Uterus (tissue), 3 donors: ENCODE measurements at regions not wholly inside any gene's neighbourhood (a gene's known extent, or its start where the extent isn't known, plus 50 kb on each side); places are given as distances from the start of the nearest gene placed in this dataset.

ENCODE experiments used
- DNase-seq, 2 donors: peaks; one replicate each; pipeline ENCODE4 v3.0.0-alpha.2; 2019 to 2020
- H3K27ac ChIP-seq, 2 donors: fragments of 200-600 bp; sonication (generic); 1 replicate in 1 of 2; 2 replicates in 1 of 2; pipeline ENCODE4 v1.5.1; 2016 to 2018
- H3K27me3 ChIP-seq, 2 donors: fragments of 200-600 bp; sonication (generic); one replicate each; pipeline ENCODE4 v1.5.1; 2018 to 2019; ENCODE audit warnings: control low read depth in 1 of 2
- H3K36me3 ChIP-seq, 2 donors: fragments of 200-600 bp; sonication (generic); one replicate each; pipeline ENCODE4 v1.5.1; 2019; ENCODE audit warnings: control low read depth in 1 of 2
- H3K4me1 ChIP-seq, 2 donors: fragments of 200-600 bp; sonication (generic); one replicate each; pipeline ENCODE4 v1.5.1; 2018 to 2019; ENCODE audit warnings: control low read depth in 1 of 2
- H3K4me3 ChIP-seq, 2 donors: fragments of 200-600 bp; sonication (generic); 1 replicate in 1 of 2; 2 replicates in 1 of 2; pipeline ENCODE4 v1.5.1; 2018 to 2019; ENCODE audit warnings: mild to moderate bottlenecking in 1 of 2
- H3K9me3 ChIP-seq, 2 donors: fragments of 200-600 bp; sonication (generic); one replicate each; pipeline ENCODE4 v1.5.1; 2019; ENCODE audit warnings: control low read depth in 1 of 2
- CTCF ChIP-seq, 4 experiments: fragments of 200-600 bp in 2 of 4; fragments of 450-650 bp in 2 of 4; sonication (generic) in 2 of 4; IDR thresholded peaks; one replicate each; pipeline ENCODE4 v1.5.1; 2016 to 2019; ENCODE audit warnings: antibody characterized with exemption in 4 of 4, mild to moderate bottlenecking in 2 of 4, moderate library complexity in 1 of 4
- POLR2A ChIP-seq, 2 donors: fragments of 450-650 bp; IDR thresholded peaks; one replicate each; pipeline ENCODE4 v1.6.1; 2016; ENCODE audit warnings: antibody characterized with exemption in 2 of 2, mild to moderate bottlenecking in 1 of 2, moderate library complexity in 1 of 2
- intact Hi-C: fragments of 100-400 bp; cut with DNase I; formaldehyde crosslinking; loops from one replicate; pipeline ENCODE4 v1.15.1; 2023; ENCODE audit warnings: low total_unique reads
- donor health status: DM: yes; HTN: yes; CAD: no.

- TF ChIP-seq CTCF (IDR thresholded peaks at IDR 0.05) (no peak), POLR2A (IDR thresholded peaks at IDR 0.05) (no peak)
- no peak overlapping the region for H3K4me3 ChIP-seq
- no peaks in the 10 kb centered on the region for H3K9me3 ChIP-seq
- no peak for DNase-seq
- intact Hi-C loops: no loop called here
- H3K36me3 ChIP-seq: no peaks in the 10 kb centered on the region
- no peaks in the 10 kb centered on the region for H3K27me3 ChIP-seq
- H3K4me1 ChIP-seq: no peaks in the 10 kb centered on the region
- no peak overlapping the region for H3K27ac ChIP-seq
Measured at GRCh38 chr4:35652197-35652596, 592.1 kb downstream of the ARAP2 start.

GRCh38 chr4:35653451-35653850 lies 590.9 kb downstream of the ARAP2 start:
- intact Hi-C loops: no loop called here
- Histone ChIP-seq H3K4me3 (no peak overlapping the region), H3K36me3 (no peaks in the 10 kb centered on the region), H3K4me1 (no peaks in the 10 kb centered on the region), H3K27me3 (no peaks in the 10 kb centered on the region), H3K27ac (no peak overlapping the region), H3K9me3 (no peaks in the 10 kb centered on the region)
- DNase-seq: no peak
- TF ChIP-seq POLR2A (IDR thresholded peaks at IDR 0.05): no peak
- no peak for TF ChIP-seq CTCF (IDR thresholded peaks at IDR 0.05)

GRCh38 chr4:35673137-35673536 lies 571.2 kb downstream of the ARAP2 start:
- Histone ChIP-seq H3K4me1 (no peaks in the 10 kb centered on the region), H3K27ac (no peak overlapping the region), H3K4me3 (no peak overlapping the region), H3K36me3 (no peaks in the 10 kb centered on the region), H3K27me3 (no peaks in the 10 kb centered on the region), H3K9me3 (no peaks in the 10 kb centered on the region)
- DNase-seq: no peak
- intact Hi-C loops: no loop called here
- no peak for TF ChIP-seq POLR2A (IDR thresholded peaks at IDR 0.05)

GRCh38 chr4:35684755-35685154 lies 559.6 kb downstream of the ARAP2 start:
- no peak for TF ChIP-seq CTCF (IDR thresholded peaks at IDR 0.05)
- no peak for TF ChIP-seq POLR2A (IDR thresholded peaks at IDR 0.05)

GRCh38 chr4:35689870-35690269 lies 554.4 kb downstream of the ARAP2 start:
- Histone ChIP-seq H3K36me3 (no peaks in the 10 kb centered on the region), H3K4me3 (no peak overlapping the region), H3K9me3 (no peaks in the 10 kb centered on the region), H3K27ac (no peak overlapping the region), H3K27me3 (no peaks in the 10 kb centered on the region), H3K4me1 (no peaks in the 10 kb centered on the region)
- TF ChIP-seq POLR2A (IDR thresholded peaks at IDR 0.05): no peak
- TF ChIP-seq CTCF (IDR thresholded peaks at IDR 0.05): no peak
- intact Hi-C loops: no loop called here
- no peak for DNase-seq

More at GRCh38 chr4:35684755-35685154, 559.6 kb downstream of the ARAP2 start:
- no peaks in the 10 kb centered on the region for H3K27me3 ChIP-seq
- H3K4me3 ChIP-seq: no peak overlapping the region
- intact Hi-C loops: no loop called here
- no peaks in the 10 kb centered on the region for H3K9me3 ChIP-seq
- DNase-seq: no peak
- H3K4me1 ChIP-seq: no peaks in the 10 kb centered on the region
- H3K36me3 ChIP-seq: no peaks in the 10 kb centered on the region
- H3K27ac ChIP-seq: no peak overlapping the region

GRCh38 chr4:35690271-35690670 lies 554.0 kb downstream of the ARAP2 start:
- Histone ChIP-seq H3K9me3 (no peaks in the 10 kb centered on the region), H3K27ac (no peak overlapping the region), H3K4me1 (no peaks in the 10 kb centered on the region), H3K36me3 (no peaks in the 10 kb centered on the region), H3K27me3 (no peaks in the 10 kb centered on the region), H3K4me3 (no peak overlapping the region)
- DNase-seq: no peak
- intact Hi-C loops: no loop called here
- TF ChIP-seq CTCF (IDR thresholded peaks at IDR 0.05) (no peak), POLR2A (IDR thresholded peaks at IDR 0.05) (no peak)
